ENCODE measurements at regions not wholly inside any gene's neighbourhood (a gene's known extent, or its start where the extent isn't known, plus 50 kb on each side); places are given as distances from the start of the nearest gene placed in this dataset.

GRCh38 chr12:126346087-126346486 is 1280.9 kb downstream of the AACS start:
- TF ChIP-seq, protein P1, sequence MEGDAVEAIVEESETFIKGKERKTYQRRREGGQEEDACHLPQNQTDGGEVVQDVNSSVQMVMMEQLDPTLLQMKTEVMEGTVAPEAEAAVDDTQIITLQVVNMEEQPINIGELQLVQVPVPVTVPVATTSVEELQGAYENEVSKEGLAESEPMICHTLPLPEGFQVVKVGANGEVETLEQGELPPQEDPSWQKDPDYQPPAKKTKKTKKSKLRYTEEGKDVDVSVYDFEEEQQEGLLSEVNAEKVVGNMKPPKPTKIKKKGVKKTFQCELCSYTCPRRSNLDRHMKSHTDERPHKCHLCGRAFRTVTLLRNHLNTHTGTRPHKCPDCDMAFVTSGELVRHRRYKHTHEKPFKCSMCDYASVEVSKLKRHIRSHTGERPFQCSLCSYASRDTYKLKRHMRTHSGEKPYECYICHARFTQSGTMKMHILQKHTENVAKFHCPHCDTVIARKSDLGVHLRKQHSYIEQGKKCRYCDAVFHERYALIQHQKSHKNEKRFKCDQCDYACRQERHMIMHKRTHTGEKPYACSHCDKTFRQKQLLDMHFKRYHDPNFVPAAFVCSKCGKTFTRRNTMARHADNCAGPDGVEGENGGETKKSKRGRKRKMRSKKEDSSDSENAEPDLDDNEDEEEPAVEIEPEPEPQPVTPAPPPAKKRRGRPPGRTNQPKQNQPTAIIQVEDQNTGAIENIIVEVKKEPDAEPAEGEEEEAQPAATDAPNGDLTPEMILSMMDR (IDR thresholded peaks at IDR 0.05): no peak
- no peak for TF ChIP-seq POLR2A (IDR thresholded peaks at IDR 0.05)
